ENCODE measurements at regions not wholly inside any gene's neighbourhood (a gene's known extent, or its start where the extent isn't known, plus 50 kb on each side); places are given as distances from the start of the nearest gene placed in this dataset.
"Not testable (repeated sequence)": the region's sequence is repeated elsewhere in the genome, so short reads cannot be mapped to it uniquely, and the experiment has no call there.

DNA sequence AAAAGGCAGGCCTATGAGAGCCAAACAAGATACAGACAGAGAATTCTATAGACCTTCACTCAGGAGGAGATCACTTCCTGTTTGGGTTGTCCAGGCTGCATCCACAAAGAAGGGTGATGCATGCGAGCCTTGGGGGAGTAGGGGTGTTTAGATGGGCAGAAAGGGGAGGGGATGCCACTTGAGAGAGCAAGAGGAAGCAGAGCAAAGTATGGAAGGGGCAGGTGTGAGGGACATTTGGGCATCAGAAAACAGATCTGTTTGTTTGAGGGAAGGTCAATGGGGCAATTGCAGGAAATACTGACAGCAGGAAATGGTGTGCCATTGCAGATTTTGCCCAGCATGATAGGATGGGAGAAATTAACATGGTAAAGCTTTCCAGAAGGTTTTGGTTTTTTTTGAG is 146.4 kb upstream of the FOXN3 start:
- no peak for DNase-seq

DNA sequence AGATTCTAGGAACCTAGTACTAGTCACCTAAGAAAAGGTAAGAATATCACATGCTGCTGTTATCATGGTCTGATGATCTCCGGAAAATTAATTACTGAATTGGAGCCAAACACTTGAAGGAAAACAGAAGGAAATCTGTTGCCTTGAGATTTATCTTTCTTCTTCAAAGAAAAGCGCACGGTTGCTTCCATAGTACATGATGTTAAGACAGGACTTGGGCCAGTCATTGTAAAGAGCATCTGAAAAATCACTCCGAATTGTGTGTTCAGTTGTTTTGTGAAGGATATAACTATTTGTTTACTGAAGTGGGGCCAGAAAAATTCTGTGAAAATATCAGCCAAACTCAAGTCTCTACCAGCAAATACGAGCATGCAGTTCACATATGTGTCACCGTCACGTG is 134.9 kb upstream of the FOXN3 start:
- DNase-seq, result no peak

DNA sequence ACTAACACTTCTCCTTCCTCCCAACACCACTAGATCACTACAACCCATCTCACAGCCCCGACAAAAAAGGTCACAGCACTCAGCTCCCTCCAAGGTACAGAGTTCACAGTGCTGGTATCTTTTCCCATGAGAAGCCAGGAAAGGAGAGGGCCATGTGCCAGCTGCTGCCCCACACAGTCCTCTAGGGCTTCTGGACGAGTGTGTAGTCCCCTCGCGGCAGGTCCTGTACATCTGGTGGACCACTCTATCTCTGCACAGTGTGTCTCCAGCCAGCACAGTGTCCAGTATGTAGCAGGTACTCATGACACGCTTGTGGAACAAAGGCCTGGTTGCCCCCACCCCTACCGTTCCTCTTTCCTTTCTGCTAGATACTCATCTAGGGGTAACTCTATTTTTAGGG is 134.4 kb upstream of the FOXN3 start:
- DNase-seq, result no peak

DNA sequence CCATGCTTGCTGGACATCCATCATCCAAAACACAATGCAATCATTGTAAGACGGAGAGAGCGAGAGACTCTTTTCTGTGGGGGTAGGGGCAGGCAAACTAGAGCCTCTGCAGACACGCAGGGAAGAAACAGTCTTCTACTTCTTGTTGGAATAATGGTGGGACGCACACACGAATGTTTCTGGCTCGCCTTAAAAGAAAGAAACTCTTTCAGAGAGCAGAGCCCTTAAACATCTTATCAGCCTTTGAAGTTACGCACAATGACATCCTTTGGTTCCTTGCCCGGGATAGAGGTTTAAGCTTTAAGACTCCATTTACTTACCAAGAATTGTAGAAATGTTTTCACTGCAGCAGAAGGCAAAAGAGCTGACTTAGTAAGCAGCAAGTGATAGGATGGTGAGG is 133.8 kb upstream of the FOXN3 start:
- no peak for DNase-seq

DNA sequence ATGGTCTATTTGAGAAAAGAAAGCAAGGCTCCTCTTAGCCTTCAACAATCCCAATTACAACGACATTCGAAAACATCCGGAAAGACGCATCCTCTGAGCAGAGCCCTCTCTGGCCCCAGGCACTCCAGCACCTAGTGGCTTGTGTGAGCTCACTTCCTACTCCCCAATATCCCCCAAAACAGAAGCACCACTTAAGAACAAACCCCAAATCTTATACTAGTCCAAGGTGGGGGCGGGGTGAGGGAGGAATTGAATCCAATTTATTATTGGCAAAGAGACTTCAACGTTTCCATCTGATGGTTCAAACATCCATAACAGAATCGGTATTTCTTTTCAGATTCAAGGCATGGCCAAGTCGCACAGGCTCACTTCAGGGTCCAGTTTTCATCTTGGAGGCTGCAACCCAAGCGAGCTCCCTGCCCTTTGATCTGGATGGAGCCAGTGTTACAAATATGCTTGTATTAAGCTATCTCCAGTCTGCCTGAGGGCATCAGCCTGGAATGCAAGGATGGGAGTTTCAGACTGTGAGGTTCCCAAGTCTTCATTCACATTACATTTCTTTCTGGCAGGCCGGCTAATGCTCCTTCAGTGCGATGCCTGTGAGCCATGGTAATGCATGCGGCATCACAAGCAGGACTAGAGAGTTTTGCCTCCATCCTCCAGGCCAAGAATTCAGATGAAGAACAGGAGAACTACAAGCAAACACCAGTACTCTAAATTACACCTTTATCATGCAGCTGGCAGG is 132.5 kb upstream of the FOXN3 start:
- no peak for DNase-seq

DNA sequence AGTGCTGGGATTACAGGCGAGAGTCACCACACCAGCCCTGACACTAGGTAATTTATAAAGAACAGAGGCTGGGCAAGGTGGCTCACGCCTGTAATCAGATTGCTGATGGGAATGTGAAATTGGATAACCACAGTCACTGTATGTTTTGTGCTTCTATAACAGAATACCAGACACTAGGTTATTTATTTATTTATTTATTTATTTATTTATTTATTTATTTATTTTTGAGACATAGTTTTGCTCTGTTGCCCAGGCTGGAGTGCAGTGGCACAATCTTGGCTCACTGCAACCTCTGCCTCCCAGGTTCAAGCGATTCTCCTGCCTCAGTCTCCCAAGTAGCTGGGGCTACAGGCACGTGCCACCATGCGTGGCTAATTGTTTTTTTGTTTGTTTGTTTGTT is 130.0 kb upstream of the FOXN3 start:
- not testable (repeated sequence) for DNase-seq

DNA sequence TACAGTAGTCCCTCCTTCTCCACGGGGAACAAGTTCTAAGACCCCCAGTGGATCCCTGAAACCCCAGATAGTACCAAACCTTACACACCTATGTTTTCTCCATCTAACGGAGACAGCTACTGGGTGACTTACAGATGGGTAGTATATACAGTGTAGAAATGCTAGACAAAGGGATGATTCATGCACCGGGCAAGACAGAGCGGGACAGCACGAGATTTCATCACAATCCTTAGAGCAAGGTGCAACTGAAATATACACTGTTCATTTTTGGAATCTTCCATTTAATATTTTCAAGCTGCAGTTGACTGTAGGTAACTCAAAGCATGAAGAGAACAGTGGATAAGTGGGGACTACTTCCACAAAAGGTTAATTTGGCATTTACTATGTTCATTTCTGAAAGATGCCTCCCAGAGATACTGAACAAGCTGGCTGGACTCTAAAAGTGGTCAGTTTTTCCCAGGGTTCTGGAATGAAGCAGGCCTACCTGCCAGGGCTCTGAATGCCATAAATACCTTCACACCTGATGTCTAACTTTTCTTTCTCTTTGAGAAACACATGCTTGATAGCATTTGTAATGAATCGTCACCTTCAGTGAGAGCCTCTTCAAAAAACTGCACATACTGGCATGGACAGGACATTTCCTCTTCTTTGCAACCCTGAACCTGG is 127.7 kb upstream of the FOXN3 start:
- no peak for DNase-seq

DNA sequence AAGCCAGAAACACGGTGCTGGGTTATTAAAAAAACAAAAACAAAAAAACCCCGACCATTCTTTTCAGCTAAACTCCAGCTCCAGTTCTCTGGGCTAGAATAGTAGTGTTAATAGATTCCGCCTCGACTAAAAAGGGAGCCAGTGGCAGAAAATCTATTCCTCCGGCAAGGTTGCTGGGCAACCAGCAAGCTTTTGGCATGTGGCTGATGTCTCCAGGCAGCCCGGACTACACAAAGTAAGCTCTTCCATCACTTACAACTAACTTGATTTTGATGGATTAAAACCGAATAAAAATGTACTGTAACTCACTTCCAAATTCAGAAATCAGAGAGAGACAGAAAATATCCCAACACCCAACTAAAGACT is 126.4 kb upstream of the FOXN3 start:
- DNase-seq, result no peak

DNA sequence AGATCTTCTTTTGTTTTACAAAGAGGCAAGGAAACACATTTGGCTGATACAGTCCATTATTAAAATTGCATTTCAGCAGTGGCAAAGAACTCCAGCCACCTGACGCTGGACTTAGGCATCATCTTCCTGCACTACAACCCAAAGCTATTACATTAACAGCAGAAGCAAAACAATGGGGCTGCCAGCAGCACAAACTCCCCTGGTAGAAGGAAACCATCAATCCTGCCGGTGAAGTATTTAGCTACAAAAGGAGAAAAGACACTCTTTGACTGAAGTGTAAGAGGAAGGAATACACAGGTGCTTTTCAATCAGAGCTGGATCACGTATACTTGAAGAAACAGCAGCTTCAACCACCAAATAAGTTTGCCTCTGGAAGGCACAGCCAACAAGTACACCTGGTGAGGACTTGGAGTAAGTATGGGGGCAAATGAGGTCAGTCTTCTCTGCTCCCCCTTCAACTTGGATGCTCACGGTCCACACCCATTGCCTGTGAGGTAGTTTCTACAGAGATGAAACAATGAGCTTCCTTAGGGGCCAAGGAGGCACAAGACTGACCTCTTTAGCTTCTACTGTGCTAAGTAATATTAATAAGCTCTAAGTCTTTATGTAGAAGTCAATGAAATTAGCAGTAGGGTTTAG is 125.9 kb upstream of the FOXN3 start:
- DNase-seq, result no peak

DNA sequence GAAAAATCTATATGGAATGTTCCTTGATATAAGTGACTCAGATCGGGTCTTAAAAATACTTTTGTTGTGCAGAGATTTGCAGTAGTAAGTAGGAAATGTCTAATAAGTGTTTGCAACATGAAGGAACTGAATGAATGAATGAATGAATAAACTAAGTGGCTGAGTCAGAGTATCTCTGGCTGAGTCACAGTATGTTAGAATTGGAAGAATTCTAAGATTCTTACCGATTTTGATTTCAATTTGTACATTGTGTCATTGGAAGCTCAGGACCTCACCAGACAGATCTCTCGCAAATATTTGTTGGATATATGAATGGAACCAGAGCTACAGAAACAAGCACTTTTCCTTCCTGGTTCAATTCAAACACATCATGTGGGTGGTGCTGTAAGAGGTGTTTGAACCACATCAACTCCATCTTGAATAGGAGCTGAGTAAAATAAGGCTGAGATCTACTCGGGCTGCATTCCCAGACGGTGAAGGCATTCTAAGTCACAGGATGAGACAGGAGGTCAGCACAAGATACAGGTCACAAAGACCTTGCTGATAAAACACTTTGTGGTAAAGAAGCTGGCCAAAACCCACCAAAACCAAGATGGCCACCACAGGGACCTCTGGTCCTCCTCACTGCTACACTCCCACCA is 123.9 kb upstream of the FOXN3 start:
- DNase-seq, result no peak

DNA sequence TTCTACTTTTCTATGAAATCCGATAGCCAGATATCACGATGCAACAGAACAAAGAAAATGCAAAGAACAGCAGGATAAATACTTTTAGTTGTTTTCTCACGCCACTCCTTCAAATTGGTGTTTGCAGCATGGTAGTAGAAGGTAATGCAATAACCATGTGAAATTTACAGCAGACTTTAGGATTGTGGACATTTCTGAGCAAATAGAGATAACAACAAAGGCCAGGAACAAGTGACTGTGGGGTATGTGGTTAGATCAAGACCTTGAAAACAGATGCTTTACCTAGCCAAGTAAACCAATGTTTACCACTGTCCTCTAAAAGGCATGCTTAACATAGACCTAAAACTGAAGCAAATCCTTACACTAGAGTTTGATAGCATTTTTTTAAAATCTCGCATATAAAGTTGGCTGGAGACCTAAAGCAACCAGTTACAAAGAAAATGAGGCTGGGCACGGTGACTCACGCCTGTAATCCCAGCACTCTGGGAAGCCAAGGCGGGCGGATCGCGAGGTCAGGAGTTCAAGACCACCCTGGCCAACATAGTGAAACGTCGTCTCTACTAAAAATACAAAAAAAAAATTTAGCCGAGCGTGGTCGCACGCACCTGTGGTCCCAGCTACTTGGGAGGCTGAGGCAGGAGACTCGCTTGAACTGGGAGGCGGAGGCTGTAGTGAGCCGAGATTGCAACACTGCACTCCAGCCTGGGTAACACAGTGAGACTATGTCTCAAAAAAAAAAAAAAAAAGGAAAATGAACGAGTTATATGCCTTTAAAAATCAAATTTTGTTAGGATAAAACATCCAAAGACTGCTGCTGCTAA is 123.2 kb upstream of the FOXN3 start:
- no peak for DNase-seq

DNA sequence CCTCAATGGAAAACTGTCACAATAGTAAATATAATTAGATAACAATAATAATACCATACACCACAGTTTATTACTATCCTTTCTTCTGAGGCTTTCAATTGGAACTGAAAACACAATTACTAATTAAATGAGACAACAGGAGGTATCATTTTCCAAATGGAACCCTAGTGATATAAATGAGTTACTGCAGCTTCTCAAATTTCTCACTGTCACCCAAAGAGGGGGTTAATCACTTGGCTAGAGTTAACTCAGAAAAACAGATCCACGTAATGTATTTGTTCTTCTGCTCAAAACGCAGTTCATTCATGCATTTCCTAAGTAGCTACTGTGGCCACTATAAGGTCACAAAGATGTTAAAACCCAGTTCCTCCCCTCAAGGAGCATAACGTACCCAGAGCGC is 120.9 kb upstream of the FOXN3 start:
- no peak for DNase-seq

DNA sequence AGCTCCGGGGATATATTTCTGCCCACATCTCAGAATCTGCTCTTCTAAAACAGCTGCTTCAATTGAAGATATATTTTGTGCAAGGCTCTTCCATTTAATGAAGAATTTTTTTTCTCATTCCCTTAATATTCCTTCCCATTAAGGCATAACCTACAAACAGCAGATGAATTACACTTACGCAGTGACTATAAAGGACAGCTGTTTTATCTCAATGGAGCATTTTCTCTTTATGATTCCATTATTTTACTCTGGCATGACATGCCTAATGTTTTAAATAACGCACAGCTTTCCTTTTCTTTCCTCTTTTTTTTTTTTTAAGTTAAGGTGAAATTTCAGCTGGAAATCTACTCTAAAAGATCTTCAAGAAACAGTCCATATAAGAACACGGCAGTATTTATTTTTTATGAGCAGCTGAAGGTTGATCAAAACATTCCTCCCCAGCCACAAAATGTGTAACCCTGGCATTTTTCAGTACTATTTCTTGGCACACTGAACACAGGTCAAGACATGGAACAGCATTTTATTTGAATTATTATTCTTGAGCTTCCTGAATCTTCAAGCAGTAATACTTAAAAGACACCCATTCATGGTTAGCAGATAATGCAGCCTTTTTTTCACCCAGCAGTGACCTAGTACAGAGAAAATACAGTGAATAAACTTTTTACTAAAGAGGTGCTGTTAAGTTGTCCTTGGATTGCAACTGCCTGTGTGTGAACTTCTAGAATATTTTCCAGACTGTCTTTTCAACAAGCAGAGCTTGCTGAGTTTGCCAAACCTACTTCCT is 118.1 kb upstream of the FOXN3 start:
- no peak for DNase-seq

DNA sequence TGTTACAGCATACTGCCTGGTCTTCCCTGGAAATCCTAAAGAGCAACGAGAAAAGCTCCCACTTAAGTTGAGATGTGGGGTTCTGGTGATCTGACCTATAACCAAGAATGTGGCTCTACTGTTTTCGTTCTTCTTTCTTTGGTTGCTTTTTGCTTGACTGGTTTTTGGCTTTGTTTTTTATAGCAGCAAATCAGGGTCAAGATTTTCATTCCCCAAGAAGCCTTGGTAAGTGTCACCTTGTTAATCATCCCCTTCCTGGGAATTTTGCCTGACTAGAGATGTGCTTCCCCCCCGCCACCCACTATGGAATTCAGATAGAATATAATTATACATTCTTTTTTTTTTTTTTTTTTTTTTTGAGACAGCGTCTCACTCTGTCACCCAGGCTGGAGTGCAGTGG is 116.7 kb upstream of the FOXN3 start:
- no peak for DNase-seq

DNA sequence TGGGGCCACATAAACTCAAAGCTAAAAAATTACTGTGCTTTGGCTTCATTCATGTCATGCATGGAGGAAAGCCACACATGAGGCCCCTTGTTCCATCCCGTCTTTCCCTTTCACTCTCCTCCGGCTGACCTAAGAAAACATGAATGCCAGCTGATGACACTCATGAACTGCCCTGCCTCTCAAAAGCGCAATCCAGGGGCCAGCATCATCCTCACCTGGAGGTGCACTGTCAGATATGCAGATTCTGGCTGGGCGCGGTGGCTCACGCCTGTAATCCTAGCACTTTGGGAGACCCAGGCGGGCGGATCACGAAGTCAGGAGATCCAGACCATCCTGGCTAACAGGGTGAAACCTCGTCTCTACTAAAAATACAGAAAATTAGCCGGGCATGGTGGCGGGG is 116.1 kb upstream of the FOXN3 start:
- no peak for DNase-seq

DNA sequence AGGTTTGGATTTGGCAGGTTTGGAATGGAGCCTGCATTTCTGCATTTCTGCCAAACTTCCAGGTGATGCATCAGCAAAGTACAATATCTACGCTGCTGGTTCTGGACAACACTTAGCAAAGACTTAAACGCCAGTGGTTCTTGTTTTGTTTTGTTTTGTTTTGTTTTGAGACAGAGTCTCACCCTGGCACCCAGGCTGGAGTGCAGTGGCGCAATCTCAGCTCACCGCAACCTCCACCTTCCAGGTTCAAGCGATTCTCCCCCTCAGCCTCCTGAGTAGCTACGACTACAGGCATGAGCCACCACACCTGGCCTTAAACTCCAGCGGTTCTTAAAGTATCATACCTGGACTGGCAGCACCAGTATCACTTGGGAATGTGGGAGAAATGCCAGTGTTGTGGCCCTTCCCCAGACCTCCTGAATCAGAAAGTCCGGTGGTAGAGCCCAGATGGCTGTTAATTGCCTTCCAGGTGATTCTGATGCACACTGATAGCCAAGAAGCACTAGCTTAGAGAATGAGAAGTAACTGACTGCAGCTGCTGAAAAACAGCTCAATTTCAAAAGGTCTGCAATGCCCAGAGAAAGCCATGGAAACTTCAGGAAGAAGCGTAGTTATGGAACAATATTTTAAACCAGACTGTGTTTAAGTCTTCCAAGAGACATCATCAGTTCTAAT is 114.8 kb upstream of the FOXN3 start:
- DNase-seq, result no peak

DNA sequence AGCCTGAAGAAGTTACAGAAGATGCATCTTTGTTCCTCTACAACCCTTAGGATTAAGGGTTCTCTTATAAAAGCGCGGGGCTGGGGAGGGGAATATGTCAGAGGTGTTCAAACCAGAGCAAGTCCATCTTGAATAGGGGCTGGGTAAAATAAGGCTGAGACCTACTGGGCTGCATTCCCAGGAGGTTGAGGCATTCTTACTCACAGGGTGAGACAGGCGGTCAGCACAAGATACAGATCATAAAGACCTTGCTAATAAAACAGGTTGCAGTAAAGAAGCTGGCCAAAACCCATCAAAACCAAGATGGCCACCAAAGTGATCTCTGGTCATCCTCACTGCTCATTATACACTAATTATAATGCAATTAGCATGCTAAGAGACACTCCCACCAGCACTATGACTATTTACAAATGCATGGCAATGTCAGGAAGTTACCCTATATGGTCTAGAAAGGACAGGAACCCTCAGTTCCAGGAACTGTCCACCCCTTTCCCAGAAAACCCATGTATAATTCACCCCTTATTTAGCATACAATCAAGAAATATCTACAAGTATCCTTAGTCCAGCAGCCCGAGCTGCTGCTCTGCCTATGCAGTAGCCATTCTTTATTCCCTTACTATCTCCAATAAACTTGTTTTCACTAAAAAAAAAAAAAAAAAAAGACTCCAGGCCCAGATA is 108.1 kb upstream of the FOXN3 start:
- no peak for DNase-seq

DNA sequence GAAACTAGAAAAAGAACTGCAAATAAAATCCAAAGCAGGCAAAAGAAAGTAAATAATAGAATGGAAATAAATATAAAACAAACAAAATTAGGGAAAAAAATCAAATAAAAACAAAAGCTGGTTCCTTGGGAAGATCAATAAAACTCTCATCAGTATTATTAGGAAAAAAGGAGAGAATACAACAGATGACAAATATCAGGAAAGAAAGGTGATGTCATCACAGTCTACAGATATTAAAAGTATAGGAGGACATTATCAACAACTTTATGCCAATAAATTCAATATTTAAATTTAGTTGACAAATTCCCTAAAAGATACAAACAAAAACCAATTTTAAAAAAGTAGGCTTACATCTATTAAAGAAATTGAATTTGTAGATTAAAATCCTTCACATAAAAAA is 107.4 kb upstream of the FOXN3 start:
- no peak for DNase-seq

DNA sequence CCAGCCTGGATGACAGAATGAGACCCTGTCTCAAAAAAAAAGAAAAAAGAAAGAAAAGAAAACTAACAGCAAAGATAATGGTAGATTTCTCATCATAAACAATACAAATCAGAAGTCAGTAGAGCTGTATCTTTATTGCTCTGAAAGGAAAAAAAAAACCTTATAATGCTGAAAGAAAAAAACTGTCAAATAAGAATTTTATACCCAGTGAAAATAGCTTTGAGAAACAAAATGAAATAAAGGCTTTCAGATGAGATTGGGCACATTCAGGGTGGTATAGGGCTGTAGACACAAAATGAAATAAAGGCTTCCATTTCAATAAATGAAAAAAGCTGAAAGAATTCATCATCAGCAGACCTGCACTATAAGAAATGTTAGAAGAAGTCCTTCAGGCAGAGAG is 105.0 kb upstream of the FOXN3 start:
- DNase-seq, result no peak

DNA sequence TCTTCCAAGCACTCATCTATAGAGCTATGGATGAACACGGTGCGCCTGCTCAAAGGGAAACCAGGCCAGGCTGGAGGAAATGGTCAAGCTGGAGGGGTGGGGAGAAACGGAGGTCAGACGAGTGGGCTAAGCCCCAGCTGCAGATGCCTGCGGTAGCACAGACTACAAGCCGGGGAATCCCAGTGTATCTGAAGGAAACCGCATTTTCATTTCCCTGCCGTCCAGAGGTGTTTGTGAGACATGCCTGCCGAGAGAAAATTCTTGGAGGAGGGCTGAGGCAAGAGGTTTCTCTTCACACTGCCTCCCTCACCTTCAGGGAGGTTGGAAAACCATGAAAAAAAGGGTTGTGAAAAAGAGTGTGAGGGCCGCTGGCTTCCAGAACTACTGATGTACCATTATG is 102.0 kb upstream of the FOXN3 start:
- DNase-seq, result no peak

DNA sequence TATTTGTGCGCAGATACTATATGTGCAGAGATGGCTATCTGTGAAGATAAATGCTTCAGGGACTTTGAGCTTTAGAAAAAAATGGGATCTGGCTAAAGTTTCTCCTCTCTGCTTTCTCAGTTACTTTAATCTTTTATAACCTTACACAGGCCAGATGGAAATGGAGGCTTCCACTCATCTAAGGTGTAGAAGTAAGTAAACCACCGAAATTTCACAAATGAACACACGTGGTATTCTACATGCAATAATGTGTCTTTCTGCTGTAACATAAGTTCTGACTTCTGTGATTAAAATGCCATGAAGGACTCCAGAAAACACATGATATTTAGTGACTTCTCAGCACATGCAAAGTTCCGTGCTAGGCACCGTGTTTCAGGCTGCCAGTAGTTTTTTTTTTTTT is 99.1 kb upstream of the FOXN3 start:
- DNase-seq, result no peak
